22Rv1 (cell line): ENCODE measurements at regions not wholly inside any gene's neighbourhood (a gene's known extent, or its start where the extent isn't known, plus 50 kb on each side); places are given as distances from the start of the nearest gene placed in this dataset.
"Not testable (repeated sequence)": the region's sequence is repeated elsewhere in the genome, so short reads cannot be mapped to it uniquely, and the experiment has no call there.

Experiments
- H3K27ac ChIP-seq: fragments of 450-650 bp; 2 replicates; pipeline ENCODE4 v1.5.1; 2017
- CTCF ChIP-seq: fragments of 450-650 bp; IDR thresholded peaks from 2 replicates; pipeline ENCODE4 v1.5.1; 2017; ENCODE audit warnings: mild to moderate bottlenecking
- ZFX ChIP-seq: fragments of 450-650 bp; IDR thresholded peaks from 2 replicates; pipeline ENCODE4 v1.6.1; 2017; ENCODE audit warnings: antibody characterized with exemption, borderline replicate concordance

GRCh38 chr2:59833941-59834340 is 719.5 kb downstream of the BCL11A start:
- TF ChIP-seq CTCF (no peak), ZFX (no peak)

GRCh38 chr2:59830601-59831000 is 722.9 kb downstream of the BCL11A start:
- no peak overlapping the region for H3K27ac ChIP-seq
- TF ChIP-seq ZFX = no peak
- TF ChIP-seq CTCF = no peak

More at GRCh38 chr2:59833941-59834340, 719.5 kb downstream of the BCL11A start:
- H3K27ac ChIP-seq = no peak overlapping the region

DNA sequence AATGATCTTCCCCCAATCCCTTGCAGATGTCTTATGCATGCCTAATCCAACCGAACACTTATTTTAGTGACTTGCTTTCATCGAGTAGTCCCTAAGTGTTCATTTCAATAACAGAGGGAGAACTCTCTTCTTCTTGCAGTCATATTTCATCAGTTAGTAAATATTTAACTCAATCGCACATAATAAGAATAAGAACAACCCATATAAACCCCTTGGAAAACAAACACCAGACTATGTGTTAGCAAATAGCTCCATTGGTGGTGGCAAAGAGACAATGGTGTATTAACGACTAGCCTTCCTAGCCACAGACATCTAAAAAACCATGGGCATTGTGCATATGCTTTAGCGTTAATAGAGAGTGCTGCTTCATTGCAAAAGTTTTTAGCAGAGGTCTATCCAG is 725.8 kb downstream of the BCL11A start:
- no peak overlapping the region for H3K27ac ChIP-seq

DNA sequence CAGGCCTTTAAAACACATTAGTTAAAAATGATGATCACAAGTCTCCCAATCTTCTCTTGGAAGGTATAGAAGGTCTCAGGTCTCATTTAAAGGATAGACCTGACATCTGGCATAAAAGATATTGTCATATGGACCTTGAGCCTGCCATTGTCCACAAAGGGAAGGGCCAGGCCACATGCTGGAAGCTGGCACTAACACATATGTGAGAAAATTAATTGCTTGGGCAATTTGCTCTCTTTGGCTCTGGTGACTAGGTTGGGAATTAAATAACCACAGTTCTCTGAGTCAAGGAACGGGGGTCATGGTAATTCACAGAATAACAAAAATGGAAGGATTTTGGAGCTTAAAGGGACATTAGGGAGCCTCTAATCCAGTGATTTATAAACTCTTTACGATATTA is 727.3 kb downstream of the BCL11A start:
- no peak overlapping the region for H3K27ac ChIP-seq
- TF ChIP-seq ZFX = no peak
- TF ChIP-seq CTCF = no peak

More for the DNA sequence above, 725.8 kb downstream of the BCL11A start:
- TF ChIP-seq ZFX = no peak
- TF ChIP-seq CTCF = no peak

GRCh38 chr2:59824314-59824713 is 729.1 kb downstream of the BCL11A start:
- H3K27ac ChIP-seq = no peak overlapping the region
- TF ChIP-seq CTCF = no peak
- no peak for TF ChIP-seq ZFX

- no peak overlapping the region for H3K27ac ChIP-seq
- no peak for TF ChIP-seq CTCF
- no peak for TF ChIP-seq ZFX
These were observed 737.4 kb downstream of the BCL11A start for GRCh38 chr2:59816075-59816474.

DNA sequence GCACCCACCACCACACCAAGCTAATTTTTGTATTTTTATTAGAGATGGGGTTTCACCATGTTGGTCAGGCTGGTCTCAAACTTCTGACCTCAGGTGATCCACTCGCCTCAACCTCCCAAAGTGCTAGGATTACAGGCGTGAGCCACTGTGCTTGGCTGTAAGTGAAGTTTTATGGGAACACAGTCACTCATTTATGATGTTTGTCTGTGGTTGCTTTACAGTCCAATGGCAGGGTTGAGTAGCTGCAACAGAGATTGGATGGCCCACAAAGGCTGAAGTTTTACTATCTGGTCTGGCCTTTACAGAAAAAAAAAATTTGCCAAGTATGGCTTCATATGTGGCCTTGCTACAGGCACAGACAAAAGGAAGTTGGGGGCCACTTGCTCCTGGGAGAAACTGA is 743.2 kb downstream of the BCL11A start:
- H3K27ac ChIP-seq = not testable (repeated sequence)

DNA sequence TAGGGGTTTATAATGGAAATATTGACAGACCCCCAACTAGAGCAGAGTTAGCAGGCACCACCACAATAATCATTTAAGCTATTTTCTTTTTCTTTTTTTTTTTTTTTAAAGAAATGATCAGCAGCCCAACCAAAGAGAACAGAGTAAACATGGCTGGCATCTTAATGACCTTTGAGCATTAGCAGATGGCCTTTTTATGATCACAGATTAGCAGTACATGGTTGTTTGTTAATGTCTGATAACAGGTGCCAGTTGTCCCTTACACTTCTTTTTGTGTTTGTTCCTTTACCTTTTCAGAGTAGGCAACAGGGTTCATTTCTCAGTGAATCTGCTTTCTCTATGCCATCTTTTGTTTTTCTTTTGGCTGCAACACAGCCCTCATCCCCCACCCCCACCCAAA is 747.0 kb downstream of the BCL11A start:
- no peak overlapping the region for H3K27ac ChIP-seq
- TF ChIP-seq ZFX (no peak), CTCF (no peak)
